Frontal cortex (tissue), 3 donors: ENCODE measurements at regions not wholly inside any gene's neighbourhood (a gene's known extent, or its start where the extent isn't known, plus 50 kb on each side); places are given as distances from the start of the nearest gene placed in this dataset.
"Not testable (repeated sequence)": the region's sequence is repeated elsewhere in the genome, so short reads cannot be mapped to it uniquely, and the experiment has no call there.

Experiments
- DNase-seq, 2 donors: peaks; one replicate each; pipeline ENCODE4 v3.0.0; 2012; ENCODE audit warnings: low spot score in 2 of 2
- FAIRE-seq: peaks from 2 replicates; lab custom pipeline; 2012; peaks lifted over from hg19 to GRCh38; lab: Jason Lieb, UNC
- donor health status: control.
- donor health status: control.
- donor health status: control.

DNA sequence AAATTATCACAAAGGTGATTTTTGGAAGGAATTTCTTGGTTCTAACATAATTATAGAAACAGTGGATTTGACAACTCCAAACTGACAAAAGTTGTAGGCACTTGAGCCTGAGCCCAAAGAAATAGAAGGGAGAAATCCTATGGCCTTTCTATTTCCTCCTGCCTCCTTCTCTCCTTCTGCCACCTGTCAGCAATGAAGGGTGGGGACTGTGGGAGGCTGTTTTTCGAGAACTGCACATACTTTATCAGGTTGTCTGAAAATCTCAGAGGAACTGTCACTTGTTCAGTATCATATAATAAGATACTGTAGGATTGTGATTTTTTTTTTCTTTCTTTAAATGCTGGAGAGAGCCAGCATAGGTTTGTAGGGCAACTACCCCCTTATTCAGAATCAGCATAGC lies 187.9 kb upstream of the SESN3 start:
- no peak for DNase-seq
- no peak for FAIRE-seq

DNA sequence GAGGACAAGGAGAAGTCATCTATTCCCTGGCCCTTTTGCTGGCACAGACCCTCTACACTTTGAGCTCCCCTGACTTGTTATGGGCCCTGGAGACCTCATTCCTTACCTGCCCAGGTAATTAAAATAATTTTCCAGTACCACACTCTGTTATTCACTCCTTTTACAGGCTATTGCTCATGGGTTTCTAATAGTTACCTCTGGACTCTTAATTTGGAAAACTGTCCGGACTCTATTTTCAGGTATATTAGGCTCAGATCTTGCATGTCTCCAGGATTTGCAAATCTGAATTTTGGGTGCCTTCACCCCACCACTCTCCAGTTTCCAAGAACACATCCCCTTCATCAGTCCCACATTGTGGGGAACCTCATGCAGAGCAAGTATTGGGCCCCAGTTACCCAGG lies 186.8 kb upstream of the SESN3 start:
- FAIRE-seq (no peak), DNase-seq (no peak)

DNA sequence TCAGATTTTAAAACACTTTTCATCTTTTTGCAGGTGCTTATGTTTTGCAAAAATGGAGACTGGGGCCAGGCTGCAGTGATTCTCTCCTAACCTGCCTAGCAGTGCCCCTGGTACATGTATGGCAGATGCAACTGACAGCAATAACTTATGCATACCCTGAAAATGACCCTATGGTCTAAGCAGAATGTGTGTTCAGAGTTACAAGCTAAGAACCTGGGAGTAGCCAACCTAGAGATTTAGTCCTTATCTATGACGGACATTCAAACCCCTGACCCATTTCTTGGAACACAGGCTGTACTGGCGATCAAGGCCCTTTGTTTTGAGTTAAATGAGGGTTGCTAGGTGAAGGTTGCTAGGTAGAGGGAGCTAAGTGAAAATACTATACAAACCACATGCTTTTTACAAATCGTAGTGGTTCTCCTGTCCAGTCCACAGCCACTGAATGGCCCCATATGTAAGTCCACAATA lies 184.9 kb upstream of the SESN3 start:
- DNase-seq (no peak), FAIRE-seq (no peak)

DNA sequence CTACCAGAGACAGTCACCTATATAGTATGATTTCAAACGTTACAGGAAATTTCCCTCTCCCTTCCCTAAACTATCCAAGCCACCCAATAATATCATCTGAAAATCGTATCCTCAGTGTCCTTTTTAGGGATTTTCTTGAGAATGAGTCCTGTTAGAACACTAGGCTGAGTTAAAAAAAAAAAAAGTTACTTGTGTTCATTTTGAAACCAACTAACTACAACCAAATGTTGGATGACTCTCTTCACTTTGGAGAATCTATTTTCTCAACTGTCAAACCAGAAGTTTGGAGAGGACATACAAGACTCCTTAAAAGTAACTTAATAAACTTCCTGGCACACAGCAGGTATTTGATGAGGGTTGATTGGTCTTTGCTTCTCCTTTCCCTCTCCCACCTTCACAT lies 183.2 kb upstream of the SESN3 start:
- DNase-seq (no peak), FAIRE-seq (no peak)

DNA sequence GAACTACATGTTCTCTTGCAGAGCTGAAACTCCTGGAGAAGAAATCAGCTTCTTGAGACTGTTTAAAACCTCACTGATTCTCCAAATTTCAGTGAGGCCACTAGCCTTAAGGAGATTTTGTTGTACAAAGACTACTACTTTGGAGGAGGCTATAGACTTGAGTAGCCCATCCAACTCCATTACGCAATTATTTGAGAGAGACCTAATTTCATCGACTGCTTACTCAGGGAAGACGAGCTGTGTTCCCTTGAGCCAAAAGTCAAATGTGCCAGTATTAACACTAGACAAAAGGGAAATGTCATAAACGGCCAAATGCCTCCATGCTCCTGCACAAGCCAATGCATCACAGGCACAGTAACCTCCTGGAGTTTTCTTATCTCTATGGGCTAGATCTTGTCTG lies 182.8 kb upstream of the SESN3 start:
- DNase-seq: no peak
- FAIRE-seq: no peak

DNA sequence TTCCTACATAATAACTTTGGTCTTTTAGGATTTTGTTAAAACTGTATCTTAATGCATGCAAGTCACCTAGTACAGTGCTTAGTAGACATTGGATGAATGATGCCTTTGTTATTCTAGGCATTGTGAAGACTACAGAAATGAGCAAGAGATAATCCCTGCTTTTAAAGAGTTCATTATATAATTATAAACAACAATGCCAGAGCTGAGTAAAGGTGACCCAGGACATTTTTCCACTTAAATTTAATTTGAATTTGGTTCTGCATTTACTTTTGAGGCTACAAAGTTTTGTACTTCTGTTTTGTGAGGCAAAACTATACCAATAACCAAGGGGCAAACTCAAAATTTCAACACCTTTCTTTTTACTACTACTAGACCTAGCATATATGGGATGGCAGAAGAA lies 182.0 kb upstream of the SESN3 start:
- DNase-seq: no peak
- no peak for FAIRE-seq

DNA sequence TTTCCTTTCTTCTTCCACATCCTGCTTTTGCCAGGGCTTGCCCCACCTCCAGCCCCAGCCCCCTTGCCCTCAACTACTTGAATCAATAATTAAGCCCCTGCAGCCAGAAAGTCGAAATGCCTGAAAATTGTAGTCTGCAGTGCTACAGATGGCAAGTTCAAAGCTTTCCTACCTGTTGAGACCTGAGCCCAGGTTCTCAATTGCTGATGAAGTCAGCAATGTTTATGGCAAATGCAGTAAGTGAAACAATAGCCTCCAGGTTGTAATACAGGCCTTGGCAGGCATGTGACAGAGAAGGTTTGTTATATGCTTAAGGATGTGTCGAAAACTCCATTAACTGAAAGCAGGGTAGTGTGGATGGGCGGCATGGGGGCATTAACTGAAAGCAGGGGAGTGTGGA lies 181.1 kb upstream of the SESN3 start:
- no peak for DNase-seq
- FAIRE-seq: no peak

DNA sequence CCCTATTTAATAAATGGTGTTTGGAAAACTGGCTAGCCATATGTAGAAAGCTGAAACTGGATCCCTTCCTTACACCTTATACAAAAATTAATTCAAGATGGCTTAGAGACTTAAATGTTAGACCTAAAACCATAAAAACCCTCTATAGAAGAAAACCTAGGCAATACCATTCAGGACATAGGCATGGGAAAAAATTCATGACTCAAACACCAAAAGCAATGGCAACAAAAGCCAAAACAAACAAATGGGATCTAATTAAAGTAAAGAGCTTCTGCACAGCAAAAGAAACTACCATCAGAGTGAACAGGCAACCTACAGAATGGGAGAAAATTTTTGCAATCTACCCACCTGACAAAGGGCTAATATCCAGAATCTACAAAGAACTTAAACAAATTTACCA lies 179.7 kb upstream of the SESN3 start:
- not testable (repeated sequence) for FAIRE-seq

DNA sequence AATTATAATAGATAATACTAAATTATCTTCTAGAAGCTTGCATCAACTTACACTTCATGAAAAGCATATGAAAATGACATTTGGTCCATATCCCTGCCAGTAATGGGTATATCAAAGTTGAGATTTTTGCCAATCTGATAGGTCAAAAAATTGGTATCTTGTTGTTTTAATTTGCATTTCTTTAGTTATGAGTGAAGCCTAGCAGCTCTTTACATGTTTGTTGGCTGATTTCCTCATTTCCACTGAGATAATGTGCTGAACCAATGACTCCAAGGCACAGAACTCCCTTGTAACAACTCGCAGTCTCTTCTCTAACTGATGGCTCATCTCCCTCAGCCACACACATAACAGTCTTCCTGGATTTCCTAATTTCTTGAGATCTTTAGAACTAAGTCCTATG lies 175.3 kb upstream of the SESN3 start:
- DNase-seq (no peak), FAIRE-seq (no peak)

More for the DNA sequence above, 179.7 kb upstream of the SESN3 start:
- not testable (repeated sequence) for DNase-seq

DNA sequence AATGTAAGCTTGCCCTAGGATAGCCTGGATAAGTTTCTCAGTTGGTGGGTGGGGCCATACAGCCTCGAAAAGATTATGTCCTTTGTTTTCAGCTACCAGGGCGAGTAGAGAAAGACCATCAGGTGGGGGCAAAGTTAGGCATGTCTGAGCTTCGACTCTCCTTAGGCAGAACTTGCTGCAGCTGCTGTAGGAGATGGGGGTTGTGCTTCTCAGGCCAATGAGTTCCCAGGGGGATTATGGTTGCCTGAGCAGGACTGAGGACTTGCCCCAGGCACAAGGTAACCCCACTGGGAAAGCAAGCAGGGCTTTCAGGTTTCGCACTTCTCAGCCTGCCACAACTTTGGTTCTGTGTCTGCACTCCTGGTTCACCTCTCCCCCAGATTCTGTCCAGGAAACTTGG lies 173.4 kb upstream of the SESN3 start:
- FAIRE-seq: no peak
- DNase-seq: no peak

DNA sequence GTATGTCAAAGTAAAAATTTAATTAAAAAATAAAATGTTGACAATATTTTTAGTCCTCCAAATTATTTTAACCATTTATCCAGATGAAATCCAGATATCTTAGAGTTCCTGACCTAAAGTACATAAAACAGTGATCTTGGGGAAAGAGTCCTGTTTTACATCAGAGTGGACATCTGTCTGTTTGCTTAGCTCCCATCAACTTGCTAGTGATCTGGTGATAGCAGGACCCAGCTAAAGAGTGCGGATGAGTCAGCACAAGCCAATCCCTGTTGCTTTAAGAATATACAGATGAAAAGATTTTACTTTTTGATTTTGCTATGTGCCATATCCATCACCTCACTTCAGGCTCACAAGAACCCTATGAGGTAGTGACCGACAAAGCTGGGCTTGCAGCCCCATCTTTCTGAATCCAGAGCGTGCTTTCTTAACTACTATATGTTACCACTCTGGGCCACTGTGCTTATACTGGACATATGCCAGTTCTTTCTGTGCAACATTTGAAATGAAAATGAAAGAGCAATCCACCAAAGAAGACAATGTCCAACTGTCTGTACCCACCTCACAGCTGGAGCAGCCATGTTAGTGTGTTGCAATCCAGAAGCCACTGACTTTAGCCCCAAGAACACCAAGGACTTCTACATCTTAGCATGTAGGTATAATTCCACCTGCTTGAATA lies 167.6 kb upstream of the SESN3 start:
- no peak for FAIRE-seq

DNA sequence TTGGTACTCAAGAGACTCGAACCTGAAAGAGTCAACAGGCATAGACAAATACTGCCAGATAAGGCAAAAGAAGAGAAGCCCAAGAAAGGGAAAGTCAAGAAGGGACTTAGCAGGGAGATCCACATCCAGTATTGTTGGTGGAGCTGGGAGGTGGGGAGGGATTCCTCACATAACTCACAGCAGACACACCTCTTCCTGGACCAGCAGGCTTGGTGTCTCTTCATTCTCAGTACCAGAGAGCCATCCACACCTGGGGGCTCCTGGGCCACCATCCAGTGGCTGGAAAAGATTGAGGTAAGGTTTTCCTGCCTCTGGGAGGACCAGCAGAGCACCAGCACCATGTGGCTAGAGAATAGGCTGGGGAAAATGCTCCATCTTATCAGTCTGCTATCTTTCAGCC lies 161.6 kb upstream of the SESN3 start:
- FAIRE-seq: no peak
- DNase-seq: no peak

More for the DNA sequence above, 167.6 kb upstream of the SESN3 start:
- no peak for DNase-seq

DNA sequence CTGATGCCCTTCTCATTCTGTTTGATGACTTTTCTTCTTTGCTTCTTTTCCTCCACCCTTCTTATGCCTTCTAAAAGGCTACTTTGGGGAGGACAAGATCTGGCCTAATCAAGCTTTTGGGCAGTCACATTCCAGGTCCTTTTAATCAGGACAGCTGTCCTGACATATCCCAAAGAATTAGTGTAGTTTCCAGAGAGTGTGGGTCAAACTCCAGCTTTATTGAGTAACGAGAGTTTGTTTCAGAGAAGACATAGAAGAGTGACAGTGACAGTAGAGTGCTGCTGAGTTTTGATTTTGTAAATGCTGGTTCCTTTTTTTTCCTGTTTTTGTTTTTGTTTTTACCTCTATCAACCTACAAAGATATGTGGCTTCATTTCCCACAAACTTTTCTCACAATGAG lies 158.4 kb upstream of the SESN3 start:
- FAIRE-seq: no peak
- DNase-seq: no peak

DNA sequence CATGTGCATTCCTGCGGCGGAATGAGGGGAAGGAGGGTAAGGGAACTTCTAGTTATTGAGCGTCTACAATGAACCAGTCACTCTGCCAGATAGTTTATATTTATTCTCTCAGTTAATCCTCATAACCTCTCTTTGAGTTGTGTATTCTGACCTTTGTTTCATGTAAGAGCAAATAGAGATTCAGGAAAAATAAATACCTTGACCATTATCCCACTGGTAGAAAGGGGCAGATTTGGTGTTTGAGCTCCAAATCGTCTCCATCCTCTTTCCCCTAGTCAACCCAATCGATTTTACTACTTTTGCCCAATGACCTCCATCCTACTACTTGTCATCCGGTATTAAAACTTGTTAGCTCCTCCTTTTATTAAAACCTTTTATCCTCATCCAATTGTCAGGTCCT lies 157.1 kb upstream of the SESN3 start:
- FAIRE-seq (no peak), DNase-seq (no peak)

DNA sequence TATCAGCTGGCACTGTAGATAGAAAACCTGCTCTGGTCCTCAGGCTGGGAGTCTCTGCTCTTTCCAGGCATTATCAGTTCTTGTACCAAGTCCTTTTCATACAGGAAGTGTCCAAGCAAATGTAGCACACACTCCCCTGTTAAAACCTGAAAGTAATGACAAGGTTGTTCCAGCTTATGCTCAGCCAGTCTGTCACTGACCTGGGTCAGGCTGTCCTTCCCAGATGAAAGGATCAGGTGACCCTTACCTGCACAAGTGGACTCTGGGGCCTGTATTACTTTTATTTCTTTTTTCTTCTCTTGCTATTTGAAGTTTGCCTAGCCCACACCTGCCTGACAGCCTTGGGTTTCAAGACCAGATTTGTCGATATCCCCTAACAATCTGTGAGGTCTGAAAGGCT lies 156.3 kb upstream of the SESN3 start:
- FAIRE-seq (no peak), DNase-seq (no peak)

DNA sequence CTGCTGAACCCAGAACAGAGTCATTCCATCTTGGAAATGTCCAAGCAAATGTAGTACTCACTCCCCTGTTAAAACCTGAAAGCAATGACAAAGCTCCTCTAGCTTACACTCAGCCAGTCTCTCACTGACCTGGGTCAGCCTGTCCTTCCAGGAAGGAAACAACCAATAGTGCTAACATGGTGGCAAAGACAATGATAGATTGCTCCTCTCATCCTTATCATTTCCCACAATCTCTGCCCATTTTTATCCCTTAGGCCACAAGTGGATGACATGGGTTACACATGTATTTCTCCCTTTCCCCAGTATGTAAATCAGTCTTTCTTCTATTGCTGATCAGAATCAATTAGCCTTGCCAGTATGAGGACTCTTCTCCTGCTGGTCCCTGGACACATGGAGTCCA lies 154.6 kb upstream of the SESN3 start:
- FAIRE-seq (no peak), DNase-seq (no peak)

DNA sequence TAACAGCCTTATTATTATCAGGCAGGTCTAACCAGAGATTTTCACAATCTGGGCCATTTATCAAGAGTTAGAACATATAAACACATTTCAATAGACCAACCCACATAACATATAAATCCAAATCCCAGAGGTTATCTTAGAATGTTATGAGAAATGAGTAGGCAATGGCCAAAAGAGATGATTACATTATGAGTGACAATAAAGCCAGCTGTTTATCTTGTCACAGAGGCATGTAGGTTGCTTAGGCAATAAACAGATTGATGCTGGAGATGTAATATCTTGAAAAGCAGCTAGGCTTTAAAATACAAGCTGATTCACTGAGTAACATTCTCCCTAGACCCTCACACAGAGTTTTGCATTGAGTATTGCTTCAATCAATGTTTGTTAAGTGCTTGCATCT lies 148.5 kb upstream of the SESN3 start:
- DNase-seq (no peak), FAIRE-seq (no peak)

DNA sequence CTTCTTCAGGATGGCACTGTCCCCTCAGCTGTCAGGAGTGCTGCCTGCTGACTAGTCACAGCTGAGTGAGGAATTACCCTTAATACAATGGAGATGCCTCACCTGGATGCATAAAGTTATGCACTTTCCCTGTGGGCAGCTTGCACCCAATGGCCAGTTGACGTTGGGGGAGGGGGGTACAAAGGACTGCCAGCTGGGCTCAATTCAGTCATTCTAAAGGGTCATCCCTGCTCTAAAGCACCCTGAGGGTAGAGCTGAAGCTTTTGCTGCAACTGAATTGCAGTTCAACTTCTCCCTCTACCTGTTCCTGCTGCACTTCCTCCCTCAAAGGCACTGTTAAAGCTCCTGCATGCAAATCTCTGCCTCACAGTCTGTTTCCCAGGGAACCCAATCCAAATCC lies 147.8 kb upstream of the SESN3 start:
- FAIRE-seq (no peak), DNase-seq (no peak)

DNA sequence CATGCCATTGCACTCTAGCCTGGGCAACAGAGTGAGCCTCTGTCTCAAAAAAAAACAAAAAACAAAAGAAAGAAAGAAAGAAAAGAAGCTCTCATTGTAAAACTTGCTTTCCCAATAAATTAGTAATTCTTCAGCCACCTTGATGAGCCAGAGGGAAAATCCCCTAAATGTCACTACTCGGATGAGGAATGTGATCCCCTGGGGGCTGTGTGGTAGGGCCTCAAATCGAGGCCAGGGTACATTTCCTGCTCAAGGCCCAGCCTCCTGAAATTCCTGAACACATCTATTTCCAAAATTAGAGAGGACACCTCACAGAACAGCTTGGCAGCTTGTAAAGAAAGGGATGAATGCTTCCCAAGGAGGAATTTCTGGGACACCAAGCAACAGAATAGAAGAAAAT lies 147.1 kb upstream of the SESN3 start:
- FAIRE-seq (no peak), DNase-seq (no peak)

DNA sequence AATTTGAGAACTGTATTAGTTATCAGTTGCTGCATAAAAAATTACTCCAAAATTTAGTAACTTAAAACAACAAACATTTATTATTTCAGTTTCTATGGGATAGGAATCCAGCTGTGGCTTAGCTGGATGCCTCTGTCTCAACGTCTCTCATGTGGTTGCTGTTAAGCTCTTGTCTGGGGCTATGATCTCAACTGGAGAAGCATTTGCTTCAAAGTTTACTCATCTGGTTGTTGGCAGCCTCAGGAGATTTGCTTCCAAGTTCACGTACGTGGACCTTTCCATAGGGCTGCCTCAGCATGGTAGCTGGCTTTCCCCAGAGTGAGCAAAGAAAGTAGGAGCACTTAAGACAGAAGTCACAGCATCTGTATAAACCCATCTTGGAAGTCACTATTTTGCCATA lies 144.9 kb upstream of the SESN3 start:
- no peak for DNase-seq

DNA sequence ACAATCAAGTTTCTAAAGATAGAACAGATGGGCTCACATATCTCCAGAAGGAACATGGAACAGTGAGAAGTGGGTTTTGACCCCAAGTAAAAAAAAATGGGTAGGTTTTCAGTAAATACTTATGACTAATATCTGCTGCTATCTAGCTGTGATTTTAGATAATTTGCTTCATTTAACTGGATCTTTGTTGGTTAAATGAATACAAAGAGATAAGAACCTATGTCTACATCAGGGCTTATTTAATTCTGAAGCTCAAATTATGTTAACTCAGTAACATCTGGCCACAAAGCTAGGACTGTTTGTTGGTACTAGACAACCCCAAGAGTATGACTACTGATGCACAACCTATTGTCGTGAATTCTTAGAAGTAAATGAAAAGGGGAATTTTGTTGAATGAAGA lies 144.4 kb upstream of the SESN3 start:
- FAIRE-seq (no peak), DNase-seq (no peak)

More for the DNA sequence above, 144.9 kb upstream of the SESN3 start:
- FAIRE-seq: no peak

DNA sequence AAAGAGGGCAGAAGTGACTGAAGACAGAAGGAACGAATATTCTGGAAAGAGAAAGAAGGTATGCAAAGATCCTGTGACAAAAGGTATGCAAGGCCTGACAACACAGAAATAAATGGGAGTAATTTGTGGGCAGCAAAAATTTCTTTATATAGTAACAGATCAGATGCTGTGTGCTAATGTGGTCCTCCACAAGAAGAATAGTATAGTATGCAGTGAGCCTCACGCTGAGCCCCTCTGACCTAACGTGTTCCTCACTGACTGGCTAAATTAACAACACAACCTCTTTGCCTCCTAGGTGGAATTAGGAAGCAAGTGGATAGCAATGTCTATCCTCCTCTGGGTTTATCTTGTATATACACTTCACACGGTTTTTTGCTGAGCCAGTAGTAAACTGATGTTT lies 143.1 kb upstream of the SESN3 start:
- DNase-seq (no peak), FAIRE-seq (no peak)
